ENCODE measurements at regions not wholly inside any gene's neighbourhood (a gene's known extent, or its start where the extent isn't known, plus 50 kb on each side); places are given as distances from the start of the nearest gene placed in this dataset.

- TF ChIP-seq POLR2A (IDR thresholded peaks at IDR 0.05; ENCODE audit: low read length) (no peak), GATA1 (IDR thresholded peaks at IDR 0.05; ENCODE audit: low read depth, low read length) (no peak)
Measured at GRCh38 chr9:107815782-107816560, 326.4 kb upstream of the KLF4 start.

Measured in erythroblast (primary cell).